K562 (cell line): ENCODE measurements at regions not wholly inside any gene's neighbourhood (a gene's known extent, or its start where the extent isn't known, plus 50 kb on each side); places are given as distances from the start of the nearest gene placed in this dataset.

Experiments
- CHD7 ChIP-seq: fragments of 200-600 bp; sonication (generic); IDR thresholded peaks from one replicate; pipeline ENCODE4 v1.6.1; 2012; ENCODE audit warnings: mild to moderate bottlenecking, low read depth, low read length, inconsistent platforms
- COPS2 ChIP-seq: fragments of 450-650 bp; conservative IDR thresholded peaks from 2 replicates; pipeline ENCODE4 v1.6.1; 2016; ENCODE audit warnings: mild to moderate bottlenecking, moderate library complexity
- LARP7 ChIP-seq: fragments of 450-650 bp; IDR thresholded peaks from 2 replicates; pipeline ENCODE4 v1.6.1; 2016
- ZNF830 ChIP-seq: fragments of 250-450 bp; sonication (Bioruptor Pico); IDR thresholded peaks from 2 replicates; pipeline ENCODE4 v1.5.0; 2021; ENCODE audit warnings: mild to moderate bottlenecking

- TF ChIP-seq CHD7 (no peak), COPS2 (no peak), LARP7 (no peak), ZNF830 (CRISPR knock-in tag) (no peak)
These were observed 120.6 kb downstream of the ZWINT start (continued) for GRCh38 chr10:56240471-56240870.
